22Rv1 (cell line): ENCODE measurements at regions not wholly inside any gene's neighbourhood (a gene's known extent, or its start where the extent isn't known, plus 50 kb on each side); places are given as distances from the start of the nearest gene placed in this dataset.

Experiments
- ZFX ChIP-seq: fragments of 450-650 bp; IDR thresholded peaks from 2 replicates; pipeline ENCODE4 v1.6.1; 2017; ENCODE audit warnings: antibody characterized with exemption, borderline replicate concordance
- TF ChIP-seq, protein P1 (sequence below): fragments of 450-650 bp; IDR thresholded peaks from 2 replicates; pipeline ENCODE4 v1.5.1; 2017; ENCODE audit warnings: mild to moderate bottlenecking

DNA sequence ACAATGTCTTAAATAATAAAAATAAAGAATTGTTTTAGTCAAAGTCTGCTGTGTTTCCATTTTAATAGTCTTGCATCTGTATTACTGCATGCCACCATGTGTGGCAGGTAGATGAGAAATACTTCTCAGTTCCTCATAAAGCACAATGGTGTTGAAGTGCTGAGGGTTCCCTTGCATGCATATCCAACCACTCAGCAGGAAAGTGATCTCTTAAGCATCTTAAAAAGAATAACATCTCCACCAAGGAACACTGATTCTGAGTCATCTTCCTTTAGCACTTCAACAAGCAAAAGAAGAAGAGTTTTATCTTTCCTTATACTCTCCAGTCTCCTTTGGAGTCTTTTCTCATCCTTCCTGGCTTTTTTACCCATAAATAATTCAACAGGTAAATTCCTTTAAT, 602.0 kb downstream of the TBL1XR1 start:
- TF ChIP-seq, protein P1, sequence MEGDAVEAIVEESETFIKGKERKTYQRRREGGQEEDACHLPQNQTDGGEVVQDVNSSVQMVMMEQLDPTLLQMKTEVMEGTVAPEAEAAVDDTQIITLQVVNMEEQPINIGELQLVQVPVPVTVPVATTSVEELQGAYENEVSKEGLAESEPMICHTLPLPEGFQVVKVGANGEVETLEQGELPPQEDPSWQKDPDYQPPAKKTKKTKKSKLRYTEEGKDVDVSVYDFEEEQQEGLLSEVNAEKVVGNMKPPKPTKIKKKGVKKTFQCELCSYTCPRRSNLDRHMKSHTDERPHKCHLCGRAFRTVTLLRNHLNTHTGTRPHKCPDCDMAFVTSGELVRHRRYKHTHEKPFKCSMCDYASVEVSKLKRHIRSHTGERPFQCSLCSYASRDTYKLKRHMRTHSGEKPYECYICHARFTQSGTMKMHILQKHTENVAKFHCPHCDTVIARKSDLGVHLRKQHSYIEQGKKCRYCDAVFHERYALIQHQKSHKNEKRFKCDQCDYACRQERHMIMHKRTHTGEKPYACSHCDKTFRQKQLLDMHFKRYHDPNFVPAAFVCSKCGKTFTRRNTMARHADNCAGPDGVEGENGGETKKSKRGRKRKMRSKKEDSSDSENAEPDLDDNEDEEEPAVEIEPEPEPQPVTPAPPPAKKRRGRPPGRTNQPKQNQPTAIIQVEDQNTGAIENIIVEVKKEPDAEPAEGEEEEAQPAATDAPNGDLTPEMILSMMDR = no peak
- TF ChIP-seq ZFX = no peak
